Thoracic aorta (tissue), 2 donors: ENCODE measurements at regions not wholly inside any gene's neighbourhood (a gene's known extent, or its start where the extent isn't known, plus 50 kb on each side); places are given as distances from the start of the nearest gene placed in this dataset.

Experiments used
- ATAC-seq: fragments of 150-250 bp; one replicate; pipeline ENCODE4 v1.8.0; 2017; ENCODE audit warnings: low read depth; ENCODE audit not compliant: insufficient number of reproducible peaks, low FRiP score
- DNase-seq: peaks from one replicate; pipeline ENCODE4 v3.0.0-alpha.2; 2020; ENCODE audit warnings: low spot score
- H3K27ac ChIP-seq, 2 donors: fragments of 200-600 bp; sonication (generic); 1 replicate in 1 of 2; 2 replicates in 1 of 2; pipeline ENCODE4 v1.5.1; 2016; ENCODE audit warnings: mild to moderate bottlenecking in 2 of 2, moderate library complexity in 2 of 2
- H3K27me3 ChIP-seq: fragments of 200-600 bp; sonication (generic); replicated peaks from 2 replicates; pipeline ENCODE4 v1.6.0; 2016; ENCODE audit warnings: mild to moderate bottlenecking; ENCODE audit not compliant: insufficient read depth
- H3K36me3 ChIP-seq: fragments of 200-600 bp; sonication (generic); one replicate; pipeline ENCODE4 v1.5.1; 2016
- H3K4me1 ChIP-seq, 2 donors: fragments of 200-600 bp; sonication (generic); 1 replicate in 1 of 2; 2 replicates in 1 of 2; pipeline versions ENCODE4 v1.5.1 to v1.6.0; 2016; ENCODE audit warnings: low read depth in 2 of 2, mild to moderate bottlenecking in 1 of 2; ENCODE audit not compliant: control insufficient read depth in 1 of 2
- H3K4me3 ChIP-seq: fragments of 200-600 bp; sonication (generic); 2 replicates; pipeline ENCODE4 v1.5.1; 2016; ENCODE audit warnings: mild to moderate bottlenecking
- H3K9me3 ChIP-seq: fragments of 200-600 bp; sonication (generic); 2 replicates; pipeline ENCODE4 v1.5.1; 2016
- TF ChIP-seq, protein P1 (sequence below): fragments of 200-600 bp; sonication (generic); IDR thresholded peaks from one replicate; pipeline ENCODE4 v1.5.1; 2019; ENCODE audit warnings: antibody characterized with exemption

DNA sequence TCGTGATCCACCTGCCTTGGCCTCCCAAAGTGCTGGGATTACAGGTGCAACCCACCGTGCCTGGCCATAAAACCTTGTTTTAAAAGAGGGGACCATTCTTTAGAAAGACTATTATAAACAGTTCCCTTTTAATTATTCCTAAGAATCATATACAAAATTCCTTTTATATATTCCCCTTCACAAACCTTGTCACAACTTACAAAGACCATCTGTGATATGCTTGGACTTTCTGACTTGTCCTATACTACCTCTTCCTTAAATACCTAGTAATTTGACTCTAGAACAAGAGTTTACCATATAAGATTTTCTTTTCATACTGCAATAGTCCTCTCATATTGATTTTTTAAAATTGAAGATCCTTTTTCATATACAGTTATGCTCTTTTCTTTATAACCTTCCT lies 135.8 kb upstream of the PRSS16 start:
- H3K9me3 ChIP-seq = no peaks in the 10 kb centered on the region
- ATAC-seq = no peak
- TF ChIP-seq, protein P1, sequence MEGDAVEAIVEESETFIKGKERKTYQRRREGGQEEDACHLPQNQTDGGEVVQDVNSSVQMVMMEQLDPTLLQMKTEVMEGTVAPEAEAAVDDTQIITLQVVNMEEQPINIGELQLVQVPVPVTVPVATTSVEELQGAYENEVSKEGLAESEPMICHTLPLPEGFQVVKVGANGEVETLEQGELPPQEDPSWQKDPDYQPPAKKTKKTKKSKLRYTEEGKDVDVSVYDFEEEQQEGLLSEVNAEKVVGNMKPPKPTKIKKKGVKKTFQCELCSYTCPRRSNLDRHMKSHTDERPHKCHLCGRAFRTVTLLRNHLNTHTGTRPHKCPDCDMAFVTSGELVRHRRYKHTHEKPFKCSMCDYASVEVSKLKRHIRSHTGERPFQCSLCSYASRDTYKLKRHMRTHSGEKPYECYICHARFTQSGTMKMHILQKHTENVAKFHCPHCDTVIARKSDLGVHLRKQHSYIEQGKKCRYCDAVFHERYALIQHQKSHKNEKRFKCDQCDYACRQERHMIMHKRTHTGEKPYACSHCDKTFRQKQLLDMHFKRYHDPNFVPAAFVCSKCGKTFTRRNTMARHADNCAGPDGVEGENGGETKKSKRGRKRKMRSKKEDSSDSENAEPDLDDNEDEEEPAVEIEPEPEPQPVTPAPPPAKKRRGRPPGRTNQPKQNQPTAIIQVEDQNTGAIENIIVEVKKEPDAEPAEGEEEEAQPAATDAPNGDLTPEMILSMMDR = no peak
- DNase-seq = no peak
- no peak overlapping the region for H3K27ac ChIP-seq
- no peaks in the 10 kb centered on the region for H3K27me3 ChIP-seq
- H3K36me3 ChIP-seq = no peaks in the 10 kb centered on the region
- H3K4me1 ChIP-seq = no peaks in the 10 kb centered on the region
- H3K4me3 ChIP-seq = no peak overlapping the region

DNA sequence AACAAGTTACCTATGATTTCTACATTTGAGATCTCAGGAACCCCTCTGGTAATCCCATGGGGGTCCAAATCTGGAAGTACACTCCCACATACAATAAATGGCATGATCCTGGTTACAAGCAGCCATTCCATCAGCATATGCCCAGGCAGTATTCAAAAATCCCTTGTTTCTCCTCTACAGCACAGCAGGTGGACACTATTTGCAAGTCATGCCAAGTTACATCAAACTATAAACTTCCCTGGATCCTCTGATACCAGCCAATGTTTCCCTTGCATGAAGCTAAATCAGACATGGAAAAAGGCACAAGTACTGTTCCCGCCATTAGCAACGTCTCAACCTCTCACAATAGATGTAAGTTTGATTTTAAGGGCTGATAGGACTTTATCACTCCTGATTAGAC lies 134.5 kb upstream of the PRSS16 start:
- H3K27ac ChIP-seq = no peak overlapping the region
- no peak for ATAC-seq
- H3K4me3 ChIP-seq = no peak overlapping the region

DNA sequence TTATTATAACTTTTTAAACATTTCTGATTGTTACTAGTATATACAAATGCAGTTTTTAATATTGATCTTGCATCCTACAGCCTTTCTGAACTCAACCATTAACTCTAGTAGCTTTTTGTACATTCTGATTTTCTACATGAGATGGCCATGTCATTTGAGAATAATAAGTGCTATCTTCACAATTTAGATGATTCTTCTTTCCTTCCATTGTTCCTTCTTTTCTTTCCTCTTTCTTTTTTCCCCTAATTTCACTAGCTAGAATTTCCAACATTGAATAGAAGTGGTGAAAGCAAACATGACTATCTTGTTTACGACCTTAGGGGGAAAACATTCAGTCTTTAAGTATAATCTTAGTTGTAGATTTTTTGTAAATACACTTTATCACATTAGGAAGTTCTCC lies 128.2 kb upstream of the PRSS16 start:
- ATAC-seq (no peak), DNase-seq (no peak)
- TF ChIP-seq, protein P1 = no peak
- no peaks in the 10 kb centered on the region for H3K36me3 ChIP-seq
- no peaks in the 10 kb centered on the region for H3K27me3 ChIP-seq
- no peak overlapping the region for H3K4me3 ChIP-seq
- H3K27ac ChIP-seq = no peak overlapping the region
- H3K4me1 ChIP-seq = no peaks in the 10 kb centered on the region
- no peaks in the 10 kb centered on the region for H3K9me3 ChIP-seq

More for the DNA sequence above, 134.5 kb upstream of the PRSS16 start:
- Histone ChIP-seq H3K4me1 (no peaks in the 10 kb centered on the region), H3K9me3 (no peaks in the 10 kb centered on the region), H3K36me3 (no peaks in the 10 kb centered on the region), H3K27me3 (no peaks in the 10 kb centered on the region)
- DNase-seq = no peak
- TF ChIP-seq, protein P1 = no peak

DNA sequence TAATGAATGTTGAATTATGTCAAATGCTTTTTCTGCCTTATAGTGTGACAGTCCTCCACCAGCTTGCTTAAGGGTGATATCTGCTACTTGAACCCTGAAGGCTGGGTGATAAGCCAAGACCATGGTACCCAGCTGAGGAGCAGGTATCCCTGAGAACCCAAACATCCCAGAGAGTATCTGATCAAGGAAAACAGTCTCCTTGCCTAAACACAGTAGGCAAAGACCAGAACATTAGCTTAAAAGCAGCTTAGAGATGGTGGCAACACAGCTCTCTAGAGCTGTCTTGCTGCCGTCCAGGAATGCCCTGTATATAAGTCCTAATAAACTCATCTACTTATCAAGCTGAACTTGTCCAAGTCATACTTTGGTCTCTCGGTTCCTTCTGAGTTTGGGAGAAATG lies 127.7 kb upstream of the PRSS16 start:
- H3K36me3 ChIP-seq = no peaks in the 10 kb centered on the region
- H3K9me3 ChIP-seq = no peaks in the 10 kb centered on the region
- DNase-seq (no peak), ATAC-seq (no peak)
- H3K4me1 ChIP-seq = no peaks in the 10 kb centered on the region
- H3K27ac ChIP-seq = no peak overlapping the region
- H3K27me3 ChIP-seq = no peaks in the 10 kb centered on the region
- H3K4me3 ChIP-seq = no peak overlapping the region
- TF ChIP-seq, protein P1 = no peak

DNA sequence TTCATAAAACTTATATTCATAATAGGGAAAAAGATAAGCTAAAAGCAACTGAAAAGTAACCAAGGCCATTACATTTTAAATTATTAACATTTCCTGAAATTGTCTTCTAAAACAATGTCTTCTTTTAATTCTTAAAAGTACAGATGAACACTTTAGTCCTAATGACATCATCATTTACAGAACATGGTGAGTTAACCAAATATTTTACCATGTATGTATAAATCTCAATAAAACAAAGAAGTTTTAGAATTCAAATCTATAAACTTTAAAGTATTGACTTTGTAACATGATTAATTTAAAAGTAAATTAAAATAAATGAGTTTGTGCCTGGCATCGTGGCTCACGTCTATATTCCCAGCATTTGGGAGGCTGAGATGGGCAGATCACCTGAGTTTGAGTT lies 125.9 kb upstream of the PRSS16 start:
- Histone ChIP-seq H3K4me1 (peaks cover 0 to 2% of the 10 kb centered on the region in 2 donors), H3K4me3 (no peak overlapping the region), H3K27ac (no peak overlapping the region), H3K27me3 (no peaks in the 10 kb centered on the region), H3K9me3 (no peaks in the 10 kb centered on the region), H3K36me3 (no peaks in the 10 kb centered on the region)
- ATAC-seq (no peak), DNase-seq (no peak)
- TF ChIP-seq, protein P1 = no peak
